ENCODE measurements at regions not wholly inside any gene's neighbourhood (a gene's known extent, or its start where the extent isn't known, plus 50 kb on each side); places are given as distances from the start of the nearest gene placed in this dataset.

DNA sequence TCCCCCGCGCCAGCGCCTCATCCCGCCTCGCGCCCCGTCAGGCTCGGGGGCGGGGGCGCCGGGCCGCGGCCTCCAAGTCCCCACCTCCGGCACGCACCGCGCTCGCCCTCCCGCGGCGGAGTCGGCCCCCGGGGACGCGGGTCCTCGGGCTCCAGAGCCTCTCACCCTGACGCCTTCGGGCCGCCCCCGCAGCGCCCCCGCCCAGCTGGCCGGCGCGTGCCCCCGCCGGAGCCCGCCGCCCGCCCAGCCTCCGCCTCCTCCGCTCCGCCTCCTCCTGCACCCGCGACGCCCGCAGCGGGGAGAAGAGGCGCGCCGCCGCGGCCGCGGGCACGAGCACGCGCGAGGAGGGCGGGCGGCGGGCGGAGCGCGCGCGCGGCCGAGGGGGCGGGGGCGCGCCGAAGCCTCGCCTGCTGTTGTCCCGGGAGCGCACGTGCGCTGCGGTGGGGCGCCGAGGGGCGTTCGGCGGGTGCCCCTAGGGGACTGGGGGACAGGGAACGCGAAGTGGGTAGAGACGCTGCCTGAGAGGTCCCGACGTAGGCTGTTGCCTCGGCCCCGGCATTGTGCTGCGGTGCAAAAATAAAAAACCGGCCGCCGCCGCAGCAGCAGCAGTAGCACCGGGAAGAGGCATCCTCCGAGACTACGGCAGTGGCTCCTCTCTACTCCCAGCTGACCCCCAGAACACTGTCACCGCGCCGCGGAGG, 87.4 kb upstream of the ARHGAP32 start (continued):
- TF ChIP-seq MED1 (CRISPR knock-in tag; IDR thresholded peaks at IDR 0.05) (no peak), NONO (IDR thresholded peaks at IDR 0.05) (no peak), NONO (CRISPR knock-in tag; conservative IDR thresholded peaks at IDR 0.05) (no peak), NAIF1 (CRISPR knock-in tag; IDR thresholded peaks at IDR 0.05; ENCODE audit: borderline replicate concordance) (no peak), ZNF660 (CRISPR knock-in tag; IDR thresholded peaks at IDR 0.05; ENCODE audit: borderline replicate concordance, low read depth) (no peak), ZNF256 (CRISPR knock-in tag; conservative IDR thresholded peaks at IDR 0.05) (no peak), GFI1 (CRISPR knock-in tag; IDR thresholded peaks at IDR 0.05; ENCODE audit: borderline replicate concordance) (no peak), ZNF225 (CRISPR knock-in tag; IDR thresholded peaks at IDR 0.05) (no peak), NR2F6 (IDR thresholded peaks at IDR 0.05) (no peak), NR2F6 (CRISPR knock-in tag; IDR thresholded peaks at IDR 0.05) (no peak), CREB1 (IDR thresholded peaks at IDR 0.05) (no peak), CREB1 (CRISPR knock-in tag; IDR thresholded peaks at IDR 0.05) (no peak), FOXK2 (IDR thresholded peaks at IDR 0.05) (no peak), NFYC (CRISPR knock-in tag; IDR thresholded peaks at IDR 0.05) (no peak), ZNF432 (CRISPR knock-in tag; IDR thresholded peaks at IDR 0.05; ENCODE audit: borderline replicate concordance) (no peak)
- TF ChIP-seq, protein P1, sequence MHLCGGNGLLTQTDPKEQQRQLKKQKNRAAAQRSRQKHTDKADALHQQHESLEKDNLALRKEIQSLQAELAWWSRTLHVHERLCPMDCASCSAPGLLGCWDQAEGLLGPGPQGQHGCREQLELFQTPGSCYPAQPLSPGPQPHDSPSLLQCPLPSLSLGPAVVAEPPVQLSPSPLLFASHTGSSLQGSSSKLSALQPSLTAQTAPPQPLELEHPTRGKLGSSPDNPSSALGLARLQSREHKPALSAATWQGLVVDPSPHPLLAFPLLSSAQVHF (CRISPR knock-in tag; IDR thresholded peaks at IDR 0.05): no peak
- TF ChIP-seq, protein P2, sequence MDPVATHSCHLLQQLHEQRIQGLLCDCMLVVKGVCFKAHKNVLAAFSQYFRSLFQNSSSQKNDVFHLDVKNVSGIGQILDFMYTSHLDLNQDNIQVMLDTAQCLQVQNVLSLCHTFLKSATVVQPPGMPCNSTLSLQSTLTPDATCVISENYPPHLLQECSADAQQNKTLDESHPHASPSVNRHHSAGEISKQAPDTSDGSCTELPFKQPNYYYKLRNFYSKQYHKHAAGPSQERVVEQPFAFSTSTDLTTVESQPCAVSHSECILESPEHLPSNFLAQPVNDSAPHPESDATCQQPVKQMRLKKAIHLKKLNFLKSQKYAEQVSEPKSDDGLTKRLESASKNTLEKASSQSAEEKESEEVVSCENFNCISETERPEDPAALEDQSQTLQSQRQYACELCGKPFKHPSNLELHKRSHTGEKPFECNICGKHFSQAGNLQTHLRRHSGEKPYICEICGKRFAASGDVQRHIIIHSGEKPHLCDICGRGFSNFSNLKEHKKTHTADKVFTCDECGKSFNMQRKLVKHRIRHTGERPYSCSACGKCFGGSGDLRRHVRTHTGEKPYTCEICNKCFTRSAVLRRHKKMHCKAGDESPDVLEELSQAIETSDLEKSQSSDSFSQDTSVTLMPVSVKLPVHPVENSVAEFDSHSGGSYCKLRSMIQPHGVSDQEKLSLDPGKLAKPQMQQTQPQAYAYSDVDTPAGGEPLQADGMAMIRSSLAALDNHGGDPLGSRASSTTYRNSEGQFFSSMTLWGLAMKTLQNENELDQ (CRISPR knock-in tag; IDR thresholded peaks at IDR 0.05; ENCODE audit: borderline replicate concordance): no peak
- TF ChIP-seq, protein P3, sequence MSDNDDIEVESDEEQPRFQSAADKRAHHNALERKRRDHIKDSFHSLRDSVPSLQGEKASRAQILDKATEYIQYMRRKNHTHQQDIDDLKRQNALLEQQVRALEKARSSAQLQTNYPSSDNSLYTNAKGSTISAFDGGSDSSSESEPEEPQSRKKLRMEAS (IDR thresholded peaks at IDR 0.05): peak; percentile 97
- TF ChIP-seq, protein P4, sequence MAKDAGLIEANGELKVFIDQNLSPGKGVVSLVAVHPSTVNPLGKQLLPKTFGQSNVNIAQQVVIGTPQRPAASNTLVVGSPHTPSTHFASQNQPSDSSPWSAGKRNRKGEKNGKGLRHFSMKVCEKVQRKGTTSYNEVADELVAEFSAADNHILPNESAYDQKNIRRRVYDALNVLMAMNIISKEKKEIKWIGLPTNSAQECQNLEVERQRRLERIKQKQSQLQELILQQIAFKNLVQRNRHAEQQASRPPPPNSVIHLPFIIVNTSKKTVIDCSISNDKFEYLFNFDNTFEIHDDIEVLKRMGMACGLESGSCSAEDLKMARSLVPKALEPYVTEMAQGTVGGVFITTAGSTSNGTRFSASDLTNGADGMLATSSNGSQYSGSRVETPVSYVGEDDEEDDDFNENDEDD (CRISPR knock-in tag; IDR thresholded peaks at IDR 0.05; ENCODE audit: borderline replicate concordance): peak; percentile 46; the same call in 1 of the 2 replicates
- TF ChIP-seq, protein P5, sequence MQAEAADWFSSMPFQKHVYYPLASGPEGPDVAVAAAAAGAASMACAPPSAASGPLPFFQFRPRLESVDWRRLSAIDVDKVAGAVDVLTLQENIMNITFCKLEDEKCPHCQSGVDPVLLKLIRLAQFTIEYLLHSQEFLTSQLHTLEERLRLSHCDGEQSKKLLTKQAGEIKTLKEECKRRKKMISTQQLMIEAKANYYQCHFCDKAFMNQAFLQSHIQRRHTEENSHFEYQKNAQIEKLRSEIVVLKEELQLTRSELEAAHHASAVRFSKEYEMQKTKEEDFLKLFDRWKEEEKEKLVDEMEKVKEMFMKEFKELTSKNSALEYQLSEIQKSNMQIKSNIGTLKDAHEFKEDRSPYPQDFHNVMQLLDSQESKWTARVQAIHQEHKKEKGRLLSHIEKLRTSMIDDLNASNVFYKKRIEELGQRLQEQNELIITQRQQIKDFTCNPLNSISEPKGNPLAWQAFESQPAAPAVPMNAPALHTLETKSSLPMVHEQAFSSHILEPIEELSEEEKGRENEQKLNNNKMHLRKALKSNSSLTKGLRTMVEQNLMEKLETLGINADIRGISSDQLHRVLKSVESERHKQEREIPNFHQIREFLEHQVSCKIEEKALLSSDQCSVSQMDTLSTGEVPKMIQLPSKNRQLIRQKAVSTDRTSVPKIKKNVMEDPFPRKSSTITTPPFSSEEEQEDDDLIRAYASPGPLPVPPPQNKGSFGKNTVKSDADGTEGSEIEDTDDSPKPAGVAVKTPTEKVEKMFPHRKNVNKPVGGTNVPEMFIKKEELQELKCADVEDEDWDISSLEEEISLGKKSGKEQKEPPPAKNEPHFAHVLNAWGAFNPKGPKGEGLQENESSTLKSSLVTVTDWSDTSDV (CRISPR knock-in tag; IDR thresholded peaks at IDR 0.05): no peak
- TF ChIP-seq, protein P6, sequence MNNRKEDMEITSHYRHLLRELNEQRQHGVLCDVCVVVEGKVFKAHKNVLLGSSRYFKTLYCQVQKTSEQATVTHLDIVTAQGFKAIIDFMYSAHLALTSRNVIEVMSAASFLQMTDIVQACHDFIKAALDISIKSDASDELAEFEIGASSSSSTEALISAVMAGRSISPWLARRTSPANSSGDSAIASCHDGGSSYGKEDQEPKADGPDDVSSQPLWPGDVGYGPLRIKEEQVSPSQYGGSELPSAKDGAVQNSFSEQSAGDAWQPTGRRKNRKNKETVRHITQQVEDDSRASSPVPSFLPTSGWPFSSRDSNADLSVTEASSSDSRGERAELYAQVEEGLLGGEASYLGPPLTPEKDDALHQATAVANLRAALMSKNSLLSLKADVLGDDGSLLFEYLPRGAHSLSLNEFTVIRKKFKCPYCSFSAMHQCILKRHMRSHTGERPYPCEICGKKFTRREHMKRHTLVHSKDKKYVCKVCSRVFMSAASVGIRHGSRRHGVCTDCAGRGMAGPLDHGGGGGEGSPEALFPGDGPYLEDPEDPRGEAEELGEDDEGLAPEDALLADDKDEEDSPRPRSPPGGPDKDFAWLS (CRISPR knock-in tag; IDR thresholded peaks at IDR 0.05; ENCODE audit: borderline replicate concordance): no peak
- TF ChIP-seq, protein P7, sequence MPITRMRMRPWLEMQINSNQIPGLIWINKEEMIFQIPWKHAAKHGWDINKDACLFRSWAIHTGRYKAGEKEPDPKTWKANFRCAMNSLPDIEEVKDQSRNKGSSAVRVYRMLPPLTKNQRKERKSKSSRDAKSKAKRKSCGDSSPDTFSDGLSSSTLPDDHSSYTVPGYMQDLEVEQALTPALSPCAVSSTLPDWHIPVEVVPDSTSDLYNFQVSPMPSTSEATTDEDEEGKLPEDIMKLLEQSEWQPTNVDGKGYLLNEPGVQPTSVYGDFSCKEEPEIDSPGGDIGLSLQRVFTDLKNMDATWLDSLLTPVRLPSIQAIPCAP (CRISPR knock-in tag; IDR thresholded peaks at IDR 0.05; ENCODE audit: low read depth): no peak

Data from HepG2 (cell line).